H9 (cell line): ENCODE measurements at regions not wholly inside any gene's neighbourhood (a gene's known extent, or its start where the extent isn't known, plus 50 kb on each side); places are given as distances from the start of the nearest gene placed in this dataset.

ENCODE experiments used
- DNase-seq: peaks from one replicate; pipeline ENCODE4 v3.0.0-alpha.2; 2017
- H2AFZ ChIP-seq: one replicate; pipeline ENCODE4 v1.6.1; 2013; ENCODE audit warnings: mild to moderate bottlenecking, low read length, control low read depth, moderate library complexity
- H2AK5ac ChIP-seq: 2 replicates; pipeline ENCODE4 v1.6.1; 2013; ENCODE audit warnings: low read length, control low read depth, mixed read lengths; ENCODE audit not compliant: insufficient read length
- H2BK120ac ChIP-seq: one replicate; pipeline ENCODE4 v1.6.1; 2013; ENCODE audit warnings: low read depth, mild to moderate bottlenecking, low read length, control low read depth, inconsistent platforms; ENCODE audit not compliant: poor library complexity, severe bottlenecking
- H2BK12ac ChIP-seq: 2 replicates; pipeline ENCODE4 v1.6.1; 2013; ENCODE audit warnings: low read length, control low read depth, mixed read lengths, low read depth; ENCODE audit not compliant: insufficient read length
- H2BK15ac ChIP-seq: 2 replicates; pipeline ENCODE4 v1.6.1; 2013; ENCODE audit warnings: low read depth, low read length, control low read depth
- H2BK20ac ChIP-seq: one replicate; pipeline ENCODE4 v1.6.1; 2013; ENCODE audit warnings: low read depth, mild to moderate bottlenecking, low read length, control low read depth, inconsistent platforms; ENCODE audit not compliant: poor library complexity, severe bottlenecking
- H2BK5ac ChIP-seq: 2 replicates; pipeline ENCODE4 v1.6.1; 2013; ENCODE audit warnings: low read length, control low read depth, mixed read lengths; ENCODE audit not compliant: insufficient read length
- H3K14ac ChIP-seq: 2 replicates; pipeline ENCODE4 v1.6.1; 2013; ENCODE audit warnings: low read length, control low read depth; ENCODE audit not compliant: insufficient read depth
- H3K18ac ChIP-seq: 2 replicates; pipeline ENCODE4 v1.6.1; 2013; ENCODE audit warnings: low read depth, mild to moderate bottlenecking, mixed read lengths, low read length, control low read depth; ENCODE audit not compliant: insufficient read length
- H3K23ac ChIP-seq: 2 replicates; pipeline ENCODE4 v1.6.1; 2013; ENCODE audit warnings: low read length, control low read depth, mixed read lengths, low read depth; ENCODE audit not compliant: insufficient read length
- H3K23me2 ChIP-seq: 2 replicates; pipeline ENCODE4 v1.6.1; 2013; ENCODE audit warnings: low read depth, mild to moderate bottlenecking, mixed read lengths, low read length, control low read depth; ENCODE audit not compliant: insufficient read length, poor library complexity, severe bottlenecking
- H3K27ac ChIP-seq: 2 replicates; pipeline ENCODE4 v1.5.1; 2013; ENCODE audit warnings: low read length, control low read depth, mixed read lengths, low read depth; ENCODE audit not compliant: insufficient read length
- H3K27me3 ChIP-seq: 2 replicates; pipeline ENCODE4 v1.6.1; 2013; ENCODE audit warnings: low read length, control low read depth, inconsistent platforms; ENCODE audit not compliant: insufficient read depth
- H3K4ac ChIP-seq: 2 replicates; pipeline ENCODE4 v1.6.1; 2013; ENCODE audit warnings: low read depth, mild to moderate bottlenecking, control low read depth, inconsistent platforms, low read length, moderate library complexity
- H3K4me1 ChIP-seq: 2 replicates; pipeline ENCODE4 v1.6.1; 2013; ENCODE audit warnings: low read length, control low read depth, inconsistent platforms; ENCODE audit not compliant: insufficient read depth
- H3K4me2 ChIP-seq: 2 replicates; pipeline ENCODE4 v1.6.1; 2013; ENCODE audit warnings: low read length, control low read depth, mixed read lengths; ENCODE audit not compliant: insufficient read length, insufficient read depth
- H3K56ac ChIP-seq: 2 replicates; pipeline ENCODE4 v1.6.1; 2013; ENCODE audit warnings: low read depth, mild to moderate bottlenecking, mixed read lengths, low read length, control low read depth; ENCODE audit not compliant: insufficient read length
- H3K79me1 ChIP-seq: 2 replicates; pipeline ENCODE4 v1.6.1; 2013; ENCODE audit warnings: low read depth, mild to moderate bottlenecking, moderate library complexity, low read length, control low read depth, inconsistent platforms; ENCODE audit not compliant: insufficient read depth, poor library complexity, severe bottlenecking
- H3K79me2 ChIP-seq: 2 replicates; pipeline ENCODE4 v1.6.1; 2013; ENCODE audit warnings: low read length, control low read depth, inconsistent platforms; ENCODE audit not compliant: insufficient read depth
- H3K9ac ChIP-seq: 2 replicates; pipeline ENCODE4 v1.6.1; 2013; ENCODE audit warnings: low read length, control low read depth, mixed read lengths; ENCODE audit not compliant: insufficient read length; ENCODE audit errors: extremely low read depth
- H3K9me3 ChIP-seq: one replicate; pipeline ENCODE4 v1.6.1; 2013; ENCODE audit warnings: low read depth, low read length, inconsistent platforms; ENCODE audit not compliant: control insufficient read depth
- H3T11ph ChIP-seq: one replicate; pipeline ENCODE4 v1.6.1; 2013; ENCODE audit warnings: mild to moderate bottlenecking, low read length, control low read depth, inconsistent platforms
- H4K20me1 ChIP-seq: one replicate; pipeline ENCODE4 v1.6.1; 2013; ENCODE audit not compliant: control insufficient read depth, insufficient read length, insufficient read depth
- H4K5ac ChIP-seq: 2 replicates; pipeline ENCODE4 v1.6.1; 2013; ENCODE audit warnings: low read depth, mild to moderate bottlenecking, mixed read lengths, low read length, control low read depth; ENCODE audit not compliant: insufficient read length
- H4K8ac ChIP-seq: replicated peaks from 2 replicates; pipeline ENCODE4 v1.6.1; 2013; ENCODE audit warnings: low read length, control low read depth, mixed read lengths, low read depth; ENCODE audit not compliant: insufficient read length
- H4K91ac ChIP-seq: 2 replicates; pipeline ENCODE4 v1.6.1; 2013; ENCODE audit warnings: low read depth, mild to moderate bottlenecking, moderate library complexity, mixed read lengths, low read length, control low read depth; ENCODE audit not compliant: insufficient read length
- H3K27ac Mint-ChIP-seq, 3 experiments: 2 replicates in 2 of 3; 3 replicates in 1 of 3; pipeline ENCODE4 v1.8.0; 2020 to 2021; ENCODE audit warnings: mixed read lengths in 3 of 3, mild to moderate bottlenecking in 1 of 3, moderate library complexity in 1 of 3
- H3K27me3 Mint-ChIP-seq: 2 replicates; pipeline ENCODE4 v1.8.0; 2021; ENCODE audit warnings: low read depth, mild to moderate bottlenecking, moderate library complexity, mixed read lengths
- H3K36me3 Mint-ChIP-seq, 3 experiments: 2 replicates in 2 of 3; 3 replicates in 1 of 3; pipeline ENCODE4 v1.8.0; 2020 to 2021; ENCODE audit warnings: low read depth in 3 of 3, mixed read lengths in 3 of 3; ENCODE audit not compliant: insufficient read depth in 1 of 3
- H3K4me1 Mint-ChIP-seq, 2 experiments: 2 replicates each; pipeline ENCODE4 v1.8.0; 2020; ENCODE audit warnings: mixed read lengths in 2 of 2
- H3K4me3 Mint-ChIP-seq, 2 experiments: 2 replicates in 1 of 2; 3 replicates in 1 of 2; pipeline ENCODE4 v1.8.0; 2020 to 2021; ENCODE audit warnings: mild to moderate bottlenecking in 2 of 2, mixed read lengths in 2 of 2, moderate library complexity in 1 of 2
- H3K9me3 Mint-ChIP-seq, 2 experiments: 2 replicates in 1 of 2; 3 replicates in 1 of 2; pipeline ENCODE4 v1.8.0; 2020; ENCODE audit warnings: mild to moderate bottlenecking in 2 of 2, mixed read lengths in 2 of 2, moderate library complexity in 1 of 2
- CTCF ChIP-seq: fragments of 200-600 bp; sonication (generic); conservative IDR thresholded peaks from 3 replicates; pipeline ENCODE4 v1.8.0; 2021; ENCODE audit warnings: antibody characterized with exemption, mild to moderate bottlenecking
- WGBS: extraction: QIAGEN DNeasy Blood & Tissue Kit; methylation state at CpG from one replicate; pipeline ENCODE4 v1.1.7; 2013; ENCODE audit warnings: missing lambda C conversion rate, low lambda C conversion rate, mixed read lengths; ENCODE audit not compliant: insufficient read length; ENCODE audit errors: extremely low coverage; 5-methylcytosine and 5-hydroxymethylcytosine counted together

DNA sequence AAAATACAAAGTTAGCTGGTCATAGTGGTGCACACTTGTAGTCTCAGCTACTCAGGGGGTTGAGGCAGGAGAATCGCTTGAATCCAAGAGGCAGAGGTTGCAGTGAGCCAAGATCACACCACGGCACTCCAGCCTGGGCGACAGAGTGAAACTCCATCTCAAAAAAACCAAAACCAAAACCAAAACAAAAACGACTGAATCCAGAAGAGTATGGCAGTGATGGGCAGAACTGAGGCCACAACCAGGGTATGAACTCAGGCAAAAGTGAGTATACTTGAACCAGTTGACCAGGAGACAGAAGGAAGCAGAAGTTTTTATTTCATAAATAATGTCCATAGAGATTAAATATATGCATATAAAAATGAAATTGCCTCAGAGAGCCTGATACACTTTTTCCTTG, 620.0 kb upstream of the SEL1L start:
- Mint-ChIP-seq H3K36me3 (no peaks in the 10 kb centered on the region), H3K27ac (no peak overlapping the region), H3K4me3 (no peak overlapping the region), H3K27me3 (no peaks in the 10 kb centered on the region), H3K9me3 (no peaks in the 10 kb centered on the region), H3K4me1 (no peaks in the 10 kb centered on the region)
- Histone ChIP-seq H3K27me3 (no peaks in the 10 kb centered on the region), H2AK5ac (no peak overlapping the region), H3K4me2 (no peak overlapping the region), H3K4ac (no peak overlapping the region), H3K79me2 (no peaks in the 10 kb centered on the region), H2BK20ac (no peak overlapping the region), H2AFZ (no peak overlapping the region), H4K91ac (no peak overlapping the region), H3K27ac (no peak overlapping the region), H2BK5ac (no peak overlapping the region), H3T11ph (no peak overlapping the region), H2BK12ac (no peak overlapping the region), H3K56ac (no peak overlapping the region), H4K5ac (no peak overlapping the region), H3K9ac (no peak overlapping the region), H4K8ac (no peak overlapping the region), H3K4me1 (no peaks in the 10 kb centered on the region), H3K9me3 (no peaks in the 10 kb centered on the region), H2BK120ac (no peak overlapping the region), H3K79me1 (no peaks in the 10 kb centered on the region), H3K14ac (no peak overlapping the region), H4K20me1 (no peaks in the 10 kb centered on the region), H3K23ac (no peak overlapping the region), H3K18ac (no peak overlapping the region), H3K23me2 (no peaks in the 10 kb centered on the region), H2BK15ac (no peak overlapping the region)
- no peak for TF ChIP-seq CTCF
- no CpG with 5 or more reads among the region's 4 CpGs for WGBS
- no peak for DNase-seq
